ENCODE measurements at regions not wholly inside any gene's neighbourhood (a gene's known extent, or its start where the extent isn't known, plus 50 kb on each side); places are given as distances from the start of the nearest gene placed in this dataset.

- no peaks in the 10 kb centered on the region for H3K36me3 Mint-ChIP-seq (ENCODE audit: insufficient read depth, unreplicated experiment)
- intact Hi-C loops (cut with micrococcal nuclease), result loop anchor here (2.0 kb wide), 1 partner anchor 113 kb away; no protein-coding TSS in a partner anchor
- no peaks in the 10 kb centered on the region for H3K4me1 Mint-ChIP-seq (ENCODE audit: insufficient read depth, unreplicated experiment)
- no peak overlapping the region for H3K27ac Mint-ChIP-seq (ENCODE audit: low read depth, unreplicated experiment)
- no peaks in the 10 kb centered on the region for H3K27me3 Mint-ChIP-seq (ENCODE audit: insufficient read depth, unreplicated experiment)
- TF ChIP-seq CTCF (IDR thresholded peaks at IDR 0.05; ENCODE audit: unreplicated experiment), result no peak
- BruUV-seq (replicated peaks), result no TSS peak
- ChIA-PET CTCF (interaction anchor here (0.7 to 7.1 kb wide), 7 partner anchors 17 to 1239 kb away, joined by 3 to 151 read pairs (median 5); partner anchors contain the start of gene COL12A1), POLR2A (no interaction called here)
- no peak overlapping the region for H3K4me3 Mint-ChIP-seq (ENCODE audit: unreplicated experiment)
- no peak for DNase-seq (ENCODE audit: unreplicated experiment)
- no peaks in the 10 kb centered on the region for H3K9me3 Mint-ChIP-seq (ENCODE audit: unreplicated experiment)
Measured at GRCh38 chr6:73968221-73968757, 272.3 kb downstream of the CD109 start.

- no peak for TF ChIP-seq CTCF (IDR thresholded peaks at IDR 0.05; ENCODE audit: unreplicated experiment)
- CTCF ChIA-PET, result interaction anchor here (1.0 to 1.9 kb wide), 6 partner anchors 109 to 1246 kb away, joined by 3 to 7 read pairs (median 6); no protein-coding TSS in a partner anchor
- H3K9me3 Mint-ChIP-seq (ENCODE audit: unreplicated experiment), result no peaks in the 10 kb centered on the region
- no peaks in the 10 kb centered on the region for H3K36me3 Mint-ChIP-seq (ENCODE audit: insufficient read depth, unreplicated experiment)
- BruUV-seq (replicated peaks), result no TSS peak
- H3K4me1 Mint-ChIP-seq (ENCODE audit: insufficient read depth, unreplicated experiment), result no peaks in the 10 kb centered on the region
- intact Hi-C loops (cut with micrococcal nuclease), result no loop called here
- no peak for DNase-seq (ENCODE audit: unreplicated experiment)
- POLR2A ChIA-PET, result no interaction called here
- no peak overlapping the region for H3K27ac Mint-ChIP-seq (ENCODE audit: low read depth, unreplicated experiment)
- no peaks in the 10 kb centered on the region for H3K27me3 Mint-ChIP-seq (ENCODE audit: insufficient read depth, unreplicated experiment)
- no peak overlapping the region for H3K4me3 Mint-ChIP-seq (ENCODE audit: unreplicated experiment)
Measured at GRCh38 chr6:73965539-73966029, 269.6 kb downstream of the CD109 start.

GRCh38 chr6:73964241-73964854, 268.3 kb downstream of the CD109 start:
- no peaks in the 10 kb centered on the region for H3K36me3 Mint-ChIP-seq (ENCODE audit: insufficient read depth, unreplicated experiment)
- no peak for TF ChIP-seq CTCF (IDR thresholded peaks at IDR 0.05; ENCODE audit: unreplicated experiment)
- no peaks in the 10 kb centered on the region for H3K27me3 Mint-ChIP-seq (ENCODE audit: insufficient read depth, unreplicated experiment)
- no peaks in the 10 kb centered on the region for H3K9me3 Mint-ChIP-seq (ENCODE audit: unreplicated experiment)
- H3K4me1 Mint-ChIP-seq (ENCODE audit: insufficient read depth, unreplicated experiment), result no peaks in the 10 kb centered on the region
- ChIA-PET POLR2A (interaction anchor here (0.7 kb wide), 1 partner anchor 434 kb away, joined by 3 read pairs; no protein-coding TSS in a partner anchor), CTCF (interaction anchor here (0.6 to 1.9 kb wide), 7 partner anchors 35 to 1247 kb away, joined by 3 to 7 read pairs (median 5); no protein-coding TSS in a partner anchor)
- intact Hi-C loops (cut with micrococcal nuclease), result no loop called here
- DNase-seq (ENCODE audit: unreplicated experiment), result no peak
- no peak overlapping the region for H3K4me3 Mint-ChIP-seq (ENCODE audit: unreplicated experiment)
- no peak overlapping the region for H3K27ac Mint-ChIP-seq (ENCODE audit: low read depth, unreplicated experiment)
- no TSS peak for BruUV-seq (replicated peaks)

- TF ChIP-seq CTCF (IDR thresholded peaks at IDR 0.05; ENCODE audit: unreplicated experiment), result no peak
- H3K4me3 Mint-ChIP-seq (ENCODE audit: unreplicated experiment), result no peak overlapping the region
- H3K9me3 Mint-ChIP-seq (ENCODE audit: unreplicated experiment), result no peaks in the 10 kb centered on the region
- no peaks in the 10 kb centered on the region for H3K36me3 Mint-ChIP-seq (ENCODE audit: insufficient read depth, unreplicated experiment)
- no peaks in the 10 kb centered on the region for H3K4me1 Mint-ChIP-seq (ENCODE audit: insufficient read depth, unreplicated experiment)
- no peak overlapping the region for H3K27ac Mint-ChIP-seq (ENCODE audit: low read depth, unreplicated experiment)
- intact Hi-C loops (cut with micrococcal nuclease), result no loop called here
- POLR2A ChIA-PET, result interaction anchor here (0.6 to 0.9 kb wide), 2 partner anchors 14 to 450 kb away, joined by 3 to 5 read pairs; no protein-coding TSS in a partner anchor
- CTCF ChIA-PET, result interaction anchor here (0.6 to 1.3 kb wide), 4 partner anchors 9 to 1246 kb away, joined by 3 read pairs; no protein-coding TSS in a partner anchor
- DNase-seq (ENCODE audit: unreplicated experiment), result no peak
- no TSS peak for BruUV-seq (replicated peaks)
- H3K27me3 Mint-ChIP-seq (ENCODE audit: insufficient read depth, unreplicated experiment), result no peaks in the 10 kb centered on the region
Measured at GRCh38 chr6:73962884-73963283, 266.9 kb downstream of the CD109 start.
